VCaP (cell line): ENCODE measurements at regions not wholly inside any gene's neighbourhood (a gene's known extent, or its start where the extent isn't known, plus 50 kb on each side); places are given as distances from the start of the nearest gene placed in this dataset.

Experiments
- H3K27ac ChIP-seq: fragments of 450-650 bp; 2 replicates; pipeline ENCODE4 v1.5.1; 2017
- TF ChIP-seq, protein P1 (sequence below): fragments of 450-650 bp; conservative IDR thresholded peaks from 2 replicates; pipeline ENCODE4 v1.5.1; 2017; ENCODE audit warnings: mild to moderate bottlenecking, moderate library complexity

- no peak overlapping the region for H3K27ac ChIP-seq
- TF ChIP-seq, protein P1, sequence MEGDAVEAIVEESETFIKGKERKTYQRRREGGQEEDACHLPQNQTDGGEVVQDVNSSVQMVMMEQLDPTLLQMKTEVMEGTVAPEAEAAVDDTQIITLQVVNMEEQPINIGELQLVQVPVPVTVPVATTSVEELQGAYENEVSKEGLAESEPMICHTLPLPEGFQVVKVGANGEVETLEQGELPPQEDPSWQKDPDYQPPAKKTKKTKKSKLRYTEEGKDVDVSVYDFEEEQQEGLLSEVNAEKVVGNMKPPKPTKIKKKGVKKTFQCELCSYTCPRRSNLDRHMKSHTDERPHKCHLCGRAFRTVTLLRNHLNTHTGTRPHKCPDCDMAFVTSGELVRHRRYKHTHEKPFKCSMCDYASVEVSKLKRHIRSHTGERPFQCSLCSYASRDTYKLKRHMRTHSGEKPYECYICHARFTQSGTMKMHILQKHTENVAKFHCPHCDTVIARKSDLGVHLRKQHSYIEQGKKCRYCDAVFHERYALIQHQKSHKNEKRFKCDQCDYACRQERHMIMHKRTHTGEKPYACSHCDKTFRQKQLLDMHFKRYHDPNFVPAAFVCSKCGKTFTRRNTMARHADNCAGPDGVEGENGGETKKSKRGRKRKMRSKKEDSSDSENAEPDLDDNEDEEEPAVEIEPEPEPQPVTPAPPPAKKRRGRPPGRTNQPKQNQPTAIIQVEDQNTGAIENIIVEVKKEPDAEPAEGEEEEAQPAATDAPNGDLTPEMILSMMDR: no peak
Observed at GRCh38 chr1:36735939-36736730, 253.4 kb upstream of the CSF3R start.

GRCh38 chr1:36735436-36735835 is 252.7 kb upstream of the CSF3R start:
- TF ChIP-seq, protein P1: no peak
- H3K27ac ChIP-seq: no peak overlapping the region

DNA sequence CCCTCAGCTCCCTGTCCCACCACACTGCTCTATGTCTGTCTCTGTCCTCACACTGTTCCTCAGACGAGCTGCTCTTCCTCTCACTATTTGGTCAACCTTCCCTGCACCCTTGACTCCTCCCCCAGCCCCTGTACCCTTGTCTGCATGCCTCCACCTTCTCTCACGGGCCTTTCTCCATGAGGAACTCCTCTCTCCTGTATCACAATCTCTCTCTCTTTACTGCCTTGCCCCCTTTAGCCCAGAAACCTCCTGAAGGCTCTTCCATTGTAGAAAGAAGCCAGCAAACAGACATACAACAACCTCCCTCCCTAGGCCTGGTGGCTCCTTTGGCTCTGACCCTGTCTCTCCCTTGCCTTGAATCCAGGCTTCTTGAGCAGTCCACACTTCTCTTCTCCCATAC is 251.6 kb upstream of the CSF3R start:
- TF ChIP-seq, protein P1: no peak
- H3K27ac ChIP-seq: no peak overlapping the region

DNA sequence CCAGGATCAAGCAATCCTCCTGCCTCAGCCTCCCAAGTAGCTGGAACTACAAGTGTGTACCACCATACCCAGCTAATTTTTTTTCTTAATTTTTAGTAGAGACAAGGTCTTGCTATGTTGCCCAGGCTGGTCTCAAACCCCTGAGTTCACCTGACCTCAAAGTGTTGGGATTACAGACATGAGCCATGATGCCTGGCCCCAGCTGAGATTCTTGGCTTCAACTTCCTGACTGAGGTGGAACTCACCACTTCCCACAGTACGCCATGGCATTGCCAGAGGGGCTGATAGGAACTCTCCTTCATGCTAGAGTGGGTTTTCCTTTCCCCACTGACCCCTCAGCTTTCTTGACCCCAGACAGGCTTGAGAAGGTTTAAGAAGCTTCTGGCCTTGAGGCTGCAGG is 251.0 kb upstream of the CSF3R start:
- TF ChIP-seq, protein P1: no peak
- H3K27ac ChIP-seq: no peak overlapping the region

DNA sequence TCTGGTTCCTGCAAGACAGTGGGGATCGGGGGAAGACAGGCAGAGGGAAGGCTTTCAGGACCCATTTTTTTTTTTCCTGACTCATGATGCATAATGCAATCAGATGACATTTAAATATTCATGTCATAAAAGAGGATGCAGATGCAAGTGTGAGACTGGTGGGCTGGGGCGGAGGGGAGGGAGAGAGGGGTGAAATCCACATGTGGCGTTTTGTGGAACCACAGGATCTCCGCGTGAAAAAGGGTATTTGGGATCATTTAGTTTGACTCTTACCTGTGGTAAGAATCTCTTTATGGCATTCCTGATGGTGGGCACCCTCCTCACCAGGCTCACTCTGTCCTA is 249.3 kb upstream of the CSF3R start:
- TF ChIP-seq, protein P1: no peak
- no peak overlapping the region for H3K27ac ChIP-seq

- H3K27ac ChIP-seq: no peak overlapping the region
- TF ChIP-seq, protein P1: no peak
Observed at GRCh38 chr1:36731226-36732014, 248.7 kb upstream of the CSF3R start.

DNA sequence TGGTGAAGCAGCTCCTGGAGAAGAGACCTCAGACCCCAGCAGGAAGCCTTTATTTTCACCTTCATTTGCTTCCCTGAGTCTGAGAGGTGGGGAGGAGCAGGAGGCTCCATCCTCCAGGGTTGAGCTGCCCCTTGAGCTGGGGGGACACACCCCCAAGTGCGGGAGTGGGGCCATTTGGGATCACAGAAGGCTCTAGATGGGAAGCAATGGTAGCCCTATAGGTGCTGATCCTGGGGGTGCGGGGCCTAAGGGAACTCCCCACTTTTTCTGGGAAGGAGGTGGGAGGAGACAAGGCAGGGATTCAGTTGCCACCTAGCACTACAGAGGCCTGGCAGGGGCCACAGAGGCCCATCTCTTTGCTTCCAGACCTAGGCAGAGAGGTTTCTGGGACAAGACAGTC is 247.9 kb upstream of the CSF3R start:
- TF ChIP-seq, protein P1: no peak
- H3K27ac ChIP-seq: no peak overlapping the region
